ENCODE measurements at regions not wholly inside any gene's neighbourhood (a gene's known extent, or its start where the extent isn't known, plus 50 kb on each side); places are given as distances from the start of the nearest gene placed in this dataset.

- Histone ChIP-seq H3K79me2 (ENCODE audit: control insufficient read depth, insufficient read depth, low read length) (no peaks in the 10 kb centered on the region), H3K9me3 (ENCODE audit: control insufficient read depth, insufficient read depth, low read depth, low read length) (no peaks in the 10 kb centered on the region), H3K27me3 (ENCODE audit: control insufficient read depth, insufficient read depth, low read length) (no peaks in the 10 kb centered on the region), H2AFZ (ENCODE audit: low read length) (no peak overlapping the region), H3K4me1 (ENCODE audit: control insufficient read depth, extremely low read depth, insufficient read depth, low read length) (no peaks in the 10 kb centered on the region), H3K27ac (ENCODE audit: insufficient read depth, low read length) (no peak overlapping the region), H3K9ac (ENCODE audit: insufficient read depth, low read length) (no peak overlapping the region), H3K36me3 (ENCODE audit: control insufficient read depth, insufficient read depth, low read length) (no peaks in the 10 kb centered on the region), H4K20me1 (ENCODE audit: control insufficient read depth, extremely low read depth, insufficient read depth, low read length) (no peaks in the 10 kb centered on the region), H3K4me3 (replicated peaks in 1 of 4; ENCODE audit: control extremely low read depth in 1 of 4, insufficient read depth in 1 of 4, low read depth in 3 of 4, low read length in 4 of 4) (no peak overlapping the region), H3K4me2 (ENCODE audit: extremely low read depth, insufficient read depth, low read length) (no peak overlapping the region)
- no peak for TF ChIP-seq EZH2 (IDR thresholded peaks at IDR 0.05; ENCODE audit: low read length, missing control alignments)
- no peak for TF ChIP-seq CTCF (conservative IDR thresholded peaks at IDR 0.05 in 1 of 2, IDR thresholded peaks at IDR 0.05 in 1 of 2; ENCODE audit: low read depth in 1 of 2, low read length in 2 of 2)
- DNase-seq (ENCODE audit: low read depth in 2 of 2), result no peak
These were observed 529.6 kb downstream of the NR4A2 start for GRCh38 chr2:155802888-155803287.

GRCh38 chr2:155792666-155793065 is 539.9 kb downstream of the NR4A2 start:
- H2AFZ ChIP-seq (ENCODE audit: low read length), result no peak overlapping the region
- H3K4me3 ChIP-seq (replicated peaks in 1 of 4; ENCODE audit: control extremely low read depth in 1 of 4, insufficient read depth in 1 of 4, low read depth in 3 of 4, low read length in 4 of 4), result no peak overlapping the region
- TF ChIP-seq EZH2 (IDR thresholded peaks at IDR 0.05; ENCODE audit: low read length, missing control alignments), result no peak
- TF ChIP-seq CTCF (conservative IDR thresholded peaks at IDR 0.05 in 1 of 2, IDR thresholded peaks at IDR 0.05 in 1 of 2; ENCODE audit: low read depth in 1 of 2, low read length in 2 of 2), result no peak
- H3K4me2 ChIP-seq (ENCODE audit: extremely low read depth, insufficient read depth, low read length), result no peak overlapping the region
- no peaks in the 10 kb centered on the region for H4K20me1 ChIP-seq (ENCODE audit: control insufficient read depth, extremely low read depth, insufficient read depth, low read length)
- no peaks in the 10 kb centered on the region for H3K4me1 ChIP-seq (ENCODE audit: control insufficient read depth, extremely low read depth, insufficient read depth, low read length)
- no peaks in the 10 kb centered on the region for H3K9me3 ChIP-seq (ENCODE audit: control insufficient read depth, insufficient read depth, low read depth, low read length)
- H3K27me3 ChIP-seq (ENCODE audit: control insufficient read depth, insufficient read depth, low read length), result no peaks in the 10 kb centered on the region
- DNase-seq (ENCODE audit: low read depth in 2 of 2), result no peak
- no peak overlapping the region for H3K27ac ChIP-seq (ENCODE audit: insufficient read depth, low read length)
- H3K9ac ChIP-seq (ENCODE audit: insufficient read depth, low read length), result no peak overlapping the region
- no peaks in the 10 kb centered on the region for H3K79me2 ChIP-seq (ENCODE audit: control insufficient read depth, insufficient read depth, low read length)
- no peaks in the 10 kb centered on the region for H3K36me3 ChIP-seq (ENCODE audit: control insufficient read depth, insufficient read depth, low read length)

GRCh38 chr2:155770516-155770915 is 562.0 kb downstream of the NR4A2 start:
- H3K4me3 ChIP-seq (replicated peaks in 1 of 4; ENCODE audit: control extremely low read depth in 1 of 4, insufficient read depth in 1 of 4, low read depth in 3 of 4, low read length in 4 of 4), result no peak overlapping the region
- TF ChIP-seq CTCF (conservative IDR thresholded peaks at IDR 0.05 in 1 of 2, IDR thresholded peaks at IDR 0.05 in 1 of 2; ENCODE audit: low read depth in 1 of 2, low read length in 2 of 2), result no peak
- TF ChIP-seq EZH2 (IDR thresholded peaks at IDR 0.05; ENCODE audit: low read length, missing control alignments), result no peak
- H3K27me3 ChIP-seq (ENCODE audit: control insufficient read depth, insufficient read depth, low read length), result no peaks in the 10 kb centered on the region
- H3K4me2 ChIP-seq (ENCODE audit: extremely low read depth, insufficient read depth, low read length), result no peak overlapping the region
- H3K79me2 ChIP-seq (ENCODE audit: control insufficient read depth, insufficient read depth, low read length), result no peaks in the 10 kb centered on the region
- no peak for DNase-seq (ENCODE audit: low read depth in 2 of 2)
- H3K36me3 ChIP-seq (ENCODE audit: control insufficient read depth, insufficient read depth, low read length), result no peaks in the 10 kb centered on the region
- H3K4me1 ChIP-seq (ENCODE audit: control insufficient read depth, extremely low read depth, insufficient read depth, low read length), result no peaks in the 10 kb centered on the region
- no peak overlapping the region for H3K27ac ChIP-seq (ENCODE audit: insufficient read depth, low read length)
- no peak overlapping the region for H2AFZ ChIP-seq (ENCODE audit: low read length)
- no peaks in the 10 kb centered on the region for H4K20me1 ChIP-seq (ENCODE audit: control insufficient read depth, extremely low read depth, insufficient read depth, low read length)
- no peak overlapping the region for H3K9ac ChIP-seq (ENCODE audit: insufficient read depth, low read length)
- no peaks in the 10 kb centered on the region for H3K9me3 ChIP-seq (ENCODE audit: control insufficient read depth, insufficient read depth, low read depth, low read length)

Data from fibroblast of lung (primary cell).